ENCODE measurements at regions not wholly inside any gene's neighbourhood (a gene's known extent, or its start where the extent isn't known, plus 50 kb on each side); places are given as distances from the start of the nearest gene placed in this dataset.

GRCh38 chr20:48201188-48201587 lies 415.9 kb upstream of the SULF2 start (continued):
- TF ChIP-seq, protein P1, sequence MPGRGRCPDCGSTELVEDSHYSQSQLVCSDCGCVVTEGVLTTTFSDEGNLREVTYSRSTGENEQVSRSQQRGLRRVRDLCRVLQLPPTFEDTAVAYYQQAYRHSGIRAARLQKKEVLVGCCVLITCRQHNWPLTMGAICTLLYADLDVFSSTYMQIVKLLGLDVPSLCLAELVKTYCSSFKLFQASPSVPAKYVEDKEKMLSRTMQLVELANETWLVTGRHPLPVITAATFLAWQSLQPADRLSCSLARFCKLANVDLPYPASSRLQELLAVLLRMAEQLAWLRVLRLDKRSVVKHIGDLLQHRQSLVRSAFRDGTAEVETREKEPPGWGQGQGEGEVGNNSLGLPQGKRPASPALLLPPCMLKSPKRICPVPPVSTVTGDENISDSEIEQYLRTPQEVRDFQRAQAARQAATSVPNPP (CRISPR knock-in tag; IDR thresholded peaks at IDR 0.05) = no peak
- TF ChIP-seq ZNF672 (CRISPR knock-in tag; IDR thresholded peaks at IDR 0.05) (no peak), ZNF639 (CRISPR knock-in tag; conservative IDR thresholded peaks at IDR 0.05) (no peak), FOXO1 (CRISPR knock-in tag; IDR thresholded peaks at IDR 0.05) (no peak)

- no peak overlapping the region for H3K27ac ChIP-seq (ENCODE audit: extremely low read length, insufficient read depth, low read length)
- no TSS peak for BruUV-seq (replicated peaks)
- TF ChIP-seq ZNF251 (CRISPR knock-in tag; IDR thresholded peaks at IDR 0.05) = no peak
- no peak for TF ChIP-seq NCOR1 (IDR thresholded peaks at IDR 0.05; ENCODE audit: borderline replicate concordance, low read length)
- no peak for TF ChIP-seq RXRA (CRISPR knock-in tag; IDR thresholded peaks at IDR 0.05)
- TF ChIP-seq ZNF569 (CRISPR knock-in tag; IDR thresholded peaks at IDR 0.05; ENCODE audit: borderline replicate concordance) = no peak
- TF ChIP-seq ZNF850 (CRISPR knock-in tag; conservative IDR thresholded peaks at IDR 0.05) = no peak
- TF ChIP-seq ZBTB42 (CRISPR knock-in tag; IDR thresholded peaks at IDR 0.05) = no peak
- TF ChIP-seq SALL1 (CRISPR knock-in tag; IDR thresholded peaks at IDR 0.05) = no peak
- TF ChIP-seq MIER3 (CRISPR knock-in tag; IDR thresholded peaks at IDR 0.05; ENCODE audit: borderline replicate concordance) = no peak
- TF ChIP-seq ZFP62 (CRISPR knock-in tag; IDR thresholded peaks at IDR 0.05) = no peak
- no peak for TF ChIP-seq TEAD3 (CRISPR knock-in tag; optimal IDR thresholded peaks at IDR 0.05; ENCODE audit: borderline replicate concordance)
- TF ChIP-seq ZNF282 (IDR thresholded peaks at IDR 0.05; ENCODE audit: partially characterized antibody) = no peak
- no peak for TF ChIP-seq HMGA1 (CRISPR knock-in tag; conservative IDR thresholded peaks at IDR 0.05)
- TF ChIP-seq, protein P2, sequence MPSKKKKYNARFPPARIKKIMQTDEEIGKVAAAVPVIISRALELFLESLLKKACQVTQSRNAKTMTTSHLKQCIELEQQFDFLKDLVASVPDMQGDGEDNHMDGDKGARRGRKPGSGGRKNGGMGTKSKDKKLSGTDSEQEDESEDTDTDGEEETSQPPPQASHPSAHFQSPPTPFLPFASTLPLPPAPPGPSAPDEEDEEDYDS (CRISPR knock-in tag; IDR thresholded peaks at IDR 0.05) = no peak
- TF ChIP-seq ZNF546 (CRISPR knock-in tag; conservative IDR thresholded peaks at IDR 0.05) = no peak
- no peak for TF ChIP-seq PBX2 (CRISPR knock-in tag; IDR thresholded peaks at IDR 0.05)
- TF ChIP-seq SOX6 (IDR thresholded peaks at IDR 0.05) = no peak
- no peak for TF ChIP-seq SOX6 (CRISPR knock-in tag; IDR thresholded peaks at IDR 0.05)
- TF ChIP-seq MYC (CRISPR knock-in tag; IDR thresholded peaks at IDR 0.05; ENCODE audit: borderline replicate concordance) = no peak
- no peak for TF ChIP-seq ZNF550 (CRISPR knock-in tag; IDR thresholded peaks at IDR 0.05; ENCODE audit: borderline replicate concordance)
- TF ChIP-seq REPIN1 (CRISPR knock-in tag; IDR thresholded peaks at IDR 0.05; ENCODE audit: borderline replicate concordance, low read depth) = no peak
- no peak for TF ChIP-seq RFX1 (IDR thresholded peaks at IDR 0.05)
- no peaks in the 10 kb centered on the region for H3K79me2 ChIP-seq (ENCODE audit: insufficient read depth, low read length)
- H3K9ac ChIP-seq (ENCODE audit: insufficient read depth, low read depth, low read length) = no peak overlapping the region
- H3K4me3 ChIP-seq (replicated peaks in 1 of 3; ENCODE audit: insufficient read depth in 1 of 3, low read depth in 2 of 3, low read length in 3 of 3) = no peak overlapping the region
- H3K27me3 ChIP-seq (ENCODE audit: control insufficient read depth in 1 of 2, insufficient read depth in 2 of 2, low read length in 2 of 2) = peaks cover 3 to 18% of the 10 kb centered on the region in 2 experiments; a peak in 2 of 5 replicates
- ATAC-seq = no peak
- FAIRE-seq = no peak
- no peaks in the 10 kb centered on the region for H3K9me3 ChIP-seq (ENCODE audit: low read length)
- no peak for DNase-seq (ENCODE audit: low spot score)
- H3K4me1 ChIP-seq (ENCODE audit: insufficient read depth, low read length) = no peaks in the 10 kb centered on the region
- ChIA-PET CTCF (ENCODE audit: low intra/inter-chr PET ratio, low total read pairs) (no interaction called here), POLR2A (no interaction called here)
- no peaks in the 10 kb centered on the region for H3K36me3 ChIP-seq (replicated peaks in 1 of 2; ENCODE audit: control insufficient read depth in 1 of 2, insufficient read depth in 2 of 2, low read length in 2 of 2)
- no peaks in the 10 kb centered on the region for H4K20me1 ChIP-seq (ENCODE audit: insufficient read depth, low read length)
- 40% methylated on average over 8 of the region's 8 CpGs for WGBS (ENCODE audit: low lambda C conversion rate)
- intact Hi-C loops (cut with micrococcal nuclease; ENCODE audit: unreplicated experiment) = no loop called here
- no peak overlapping the region for H2AFZ ChIP-seq (ENCODE audit: low read length)
- no peak overlapping the region for H3K4me2 ChIP-seq (ENCODE audit: low read depth, low read length)
- in situ Hi-C loops (cut with HindIII; ENCODE audit: extremely low pct_ligation_motif_present, low pct_unique_long_range_greater_than_20kb) = no loop called here
These were observed 413.7 kb upstream of the SULF2 start for GRCh38 chr20:48198929-48199451.
